Trophoblast cell (in vitro differentiated cells and primary cell): ENCODE measurements at regions not wholly inside any gene's neighbourhood (a gene's known extent, or its start where the extent isn't known, plus 50 kb on each side); places are given as distances from the start of the nearest gene placed in this dataset.

Experiments
- DNase-seq, 2 donors: peaks; one replicate each; pipeline ENCODE4 v3.0.0-alpha.2; 2016
- H2AFZ ChIP-seq: 2 replicates; pipeline ENCODE4 v1.6.1; 2013; ENCODE audit warnings: low read length, moderate library complexity, mild to moderate bottlenecking; ENCODE audit not compliant: insufficient read depth, poor library complexity
- H2AK5ac ChIP-seq: 2 replicates; pipeline ENCODE4 v1.6.1; 2013; ENCODE audit warnings: mild to moderate bottlenecking, low read length
- H2BK120ac ChIP-seq: 2 replicates; pipeline ENCODE4 v1.6.1; 2013; ENCODE audit warnings: low read length, mild to moderate bottlenecking, moderate library complexity; ENCODE audit not compliant: insufficient read depth, poor library complexity
- H2BK12ac ChIP-seq: 2 replicates; pipeline ENCODE4 v1.6.1; 2013; ENCODE audit warnings: mild to moderate bottlenecking, low read length, moderate library complexity
- H2BK5ac ChIP-seq: 2 replicates; pipeline ENCODE4 v1.6.1; 2013; ENCODE audit warnings: low read length, low read depth, moderate library complexity, mild to moderate bottlenecking; ENCODE audit not compliant: poor library complexity
- H3K14ac ChIP-seq: 2 replicates; pipeline ENCODE4 v1.6.1; 2013; ENCODE audit warnings: mild to moderate bottlenecking, low read length
- H3K18ac ChIP-seq: 2 replicates; pipeline ENCODE4 v1.6.1; 2013; ENCODE audit warnings: mild to moderate bottlenecking, low read length
- H3K23ac ChIP-seq: 2 replicates; pipeline ENCODE4 v1.6.1; 2013; ENCODE audit warnings: low read length
- H3K27ac ChIP-seq: 2 replicates; pipeline ENCODE4 v1.5.1; 2013; ENCODE audit warnings: low read depth, mild to moderate bottlenecking, inconsistent platforms, low read length, moderate library complexity
- H3K27me3 ChIP-seq: 2 replicates; pipeline ENCODE4 v1.6.1; 2013; ENCODE audit warnings: inconsistent platforms, mild to moderate bottlenecking, low read length, moderate library complexity; ENCODE audit not compliant: insufficient read depth
- H3K36me3 ChIP-seq, 2 experiments: 1 replicate in 1 of 2; 2 replicates in 1 of 2; pipeline ENCODE4 v1.6.1; 2013; ENCODE audit warnings: low read length in 2 of 2, mild to moderate bottlenecking in 2 of 2, moderate library complexity in 1 of 2; ENCODE audit not compliant: insufficient read depth in 2 of 2, control insufficient read depth in 1 of 2
- H3K4ac ChIP-seq: 2 replicates; pipeline ENCODE4 v1.6.1; 2013; ENCODE audit warnings: low read depth, mild to moderate bottlenecking, low read length, moderate library complexity
- H3K4me1 ChIP-seq, 2 experiments: 1 replicate in 1 of 2; 2 replicates in 1 of 2; pipeline ENCODE4 v1.6.1; 2013; ENCODE audit warnings: low read length in 2 of 2, mild to moderate bottlenecking in 2 of 2, moderate library complexity in 1 of 2; ENCODE audit not compliant: insufficient read depth in 2 of 2, control insufficient read depth in 1 of 2
- H3K4me2 ChIP-seq: 2 replicates; pipeline ENCODE4 v1.6.1; 2013; ENCODE audit warnings: inconsistent platforms, mild to moderate bottlenecking, low read length, moderate library complexity
- H3K4me3 ChIP-seq: 2 replicates; pipeline ENCODE4 v1.5.1; 2013; ENCODE audit warnings: mild to moderate bottlenecking, low read depth, low read length, inconsistent platforms
- H3K79me1 ChIP-seq: one replicate; pipeline ENCODE4 v1.6.1; 2013; ENCODE audit warnings: low read length
- H3K79me2 ChIP-seq: 2 replicates; pipeline ENCODE4 v1.6.1; 2013; ENCODE audit warnings: low read length, mild to moderate bottlenecking; ENCODE audit not compliant: control insufficient read depth, insufficient read depth, poor library complexity
- H3K9ac ChIP-seq: 2 replicates; pipeline ENCODE4 v1.6.1; 2013; ENCODE audit warnings: mild to moderate bottlenecking, low read length
- H3K9me3 ChIP-seq: 2 replicates; pipeline ENCODE4 v1.6.1; 2013; ENCODE audit warnings: low read depth, mild to moderate bottlenecking, control low read depth, inconsistent platforms, low read length; ENCODE audit not compliant: insufficient read depth
- H4K12ac ChIP-seq: 2 replicates; pipeline ENCODE4 v1.6.1; 2013; ENCODE audit warnings: low read depth, mild to moderate bottlenecking, low read length, moderate library complexity
- H4K8ac ChIP-seq: 2 replicates; pipeline ENCODE4 v1.6.1; 2013; ENCODE audit warnings: low read depth, mild to moderate bottlenecking, low read length, moderate library complexity
- H4K91ac ChIP-seq: one replicate; pipeline ENCODE4 v1.6.1; 2013; ENCODE audit warnings: low read depth, mild to moderate bottlenecking, low read length, moderate library complexity
- WGBS: extraction: QIAGEN DNeasy Blood & Tissue Kit; methylation state at CpG from one replicate; pipeline ENCODE4 v1.1.7; 2013; ENCODE audit warnings: missing lambda C conversion rate; ENCODE audit not compliant: insufficient read length, insufficient coverage; ENCODE audit errors: extremely low coverage; 5-methylcytosine and 5-hydroxymethylcytosine counted together

DNA sequence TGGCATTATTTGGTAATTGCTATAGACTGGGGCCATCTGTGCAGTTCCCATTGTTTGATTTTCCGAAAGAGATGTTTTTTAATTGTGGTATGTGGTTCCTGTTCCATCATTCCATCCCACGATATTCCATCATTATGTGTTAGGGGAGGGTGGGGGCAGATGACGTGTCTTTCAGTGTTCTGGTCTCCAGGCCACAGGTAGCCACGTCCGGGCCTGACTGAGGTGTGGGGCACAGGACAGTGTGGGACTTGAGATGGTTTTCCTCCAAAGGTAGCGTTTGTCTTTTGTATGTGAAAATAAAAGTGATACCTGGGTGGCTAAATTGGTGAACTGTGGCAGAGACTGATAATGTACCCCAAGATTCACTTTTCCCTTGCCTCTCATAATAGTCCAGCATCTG lies 192.2 kb upstream of the HAAO start:
- H3K27ac ChIP-seq: no peak overlapping the region
- WGBS: no CpG with 5 or more reads among the region's 6 CpGs
- H3K23ac ChIP-seq: no peak overlapping the region

DNA sequence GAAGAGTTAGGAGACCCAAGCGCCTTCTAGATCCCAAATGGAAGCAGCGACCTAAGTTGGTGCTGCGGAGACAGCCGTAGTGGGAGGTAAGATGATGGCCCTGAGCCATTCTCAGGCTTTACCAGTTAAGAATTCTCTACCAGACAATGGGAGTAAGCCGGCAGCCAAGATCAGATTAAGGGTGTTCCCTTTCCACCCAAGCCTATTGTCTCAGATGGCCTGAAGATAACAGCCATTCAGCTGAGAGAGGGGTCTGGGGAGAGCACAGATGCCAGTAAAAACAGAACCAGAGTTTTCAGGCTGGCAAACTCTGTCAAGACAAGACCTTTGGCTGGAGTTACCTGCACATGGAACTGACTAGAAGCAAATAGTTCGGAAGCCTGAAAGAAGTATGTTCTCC lies 191.7 kb upstream of the HAAO start:
- no peak overlapping the region for H3K23ac ChIP-seq
- H4K12ac ChIP-seq: no peak overlapping the region
- H3K14ac ChIP-seq: no peak overlapping the region
- H3K4me3 ChIP-seq: no peak overlapping the region
- H3K4ac ChIP-seq: no peak overlapping the region
- H3K27ac ChIP-seq: no peak overlapping the region
- no peak overlapping the region for H4K91ac ChIP-seq
- no peak overlapping the region for H3K18ac ChIP-seq
- no peak overlapping the region for H2AK5ac ChIP-seq
- no peaks in the 10 kb centered on the region for H3K9me3 ChIP-seq
- peaks cover 5 to 8% of the 10 kb centered on the region in 2 experiments for H3K4me1 ChIP-seq
- H3K4me2 ChIP-seq: no peak overlapping the region
- H2BK5ac ChIP-seq: no peak overlapping the region
- H2BK12ac ChIP-seq: no peak overlapping the region
- DNase-seq: no peak
- H3K9ac ChIP-seq: no peak overlapping the region
- no peaks in the 10 kb centered on the region for H3K79me2 ChIP-seq
- H3K36me3 ChIP-seq: no peaks in the 10 kb centered on the region
- H3K27me3 ChIP-seq: no peaks in the 10 kb centered on the region
- H2BK120ac ChIP-seq: no peak overlapping the region
- H4K8ac ChIP-seq: no peak overlapping the region
- WGBS: no CpG with 5 or more reads among the region's 6 CpGs
- no peak overlapping the region for H2AFZ ChIP-seq
- H3K79me1 ChIP-seq: no peaks in the 10 kb centered on the region

More for the DNA sequence above, 192.2 kb upstream of the HAAO start:
- peaks cover 5 to 8% of the 10 kb centered on the region in 2 experiments for H3K4me1 ChIP-seq
- no peak overlapping the region for H4K12ac ChIP-seq
- H3K79me2 ChIP-seq: no peaks in the 10 kb centered on the region
- no peak for DNase-seq
- H3K9me3 ChIP-seq: no peaks in the 10 kb centered on the region
- no peak overlapping the region for H3K4ac ChIP-seq
- H2BK120ac ChIP-seq: no peak overlapping the region
- no peaks in the 10 kb centered on the region for H3K79me1 ChIP-seq
- no peak overlapping the region for H3K9ac ChIP-seq
- no peak overlapping the region for H3K18ac ChIP-seq
- no peak overlapping the region for H4K8ac ChIP-seq
- no peak overlapping the region for H2BK12ac ChIP-seq
- H3K36me3 ChIP-seq: no peaks in the 10 kb centered on the region
- H3K14ac ChIP-seq: no peak overlapping the region
- H4K91ac ChIP-seq: no peak overlapping the region
- no peak overlapping the region for H2AK5ac ChIP-seq
- H2BK5ac ChIP-seq: no peak overlapping the region
- H3K4me2 ChIP-seq: no peak overlapping the region
- no peak overlapping the region for H2AFZ ChIP-seq
- no peaks in the 10 kb centered on the region for H3K27me3 ChIP-seq
- no peak overlapping the region for H3K4me3 ChIP-seq

GRCh38 chr2:42980764-42981416 lies 188.5 kb upstream of the HAAO start:
- WGBS: no CpG with 5 or more reads among the region's 9 CpGs
- Histone ChIP-seq H3K14ac (no peak overlapping the region), H3K9me3 (no peaks in the 10 kb centered on the region), H2BK5ac (no peak overlapping the region), H4K8ac (no peak overlapping the region), H3K36me3 (no peaks in the 10 kb centered on the region), H4K12ac (no peak overlapping the region), H3K4me3 (no peak overlapping the region), H3K27me3 (no peaks in the 10 kb centered on the region), H2AK5ac (no peak overlapping the region), H3K23ac (no peak overlapping the region), H3K4me2 (no peak overlapping the region), H2BK120ac (no peak overlapping the region), H3K4me1 (peaks cover 5 to 8% of the 10 kb centered on the region in 2 experiments), H3K79me1 (no peaks in the 10 kb centered on the region), H2BK12ac (no peak overlapping the region), H3K18ac (no peak overlapping the region), H3K27ac (no peak overlapping the region), H3K9ac (no peak overlapping the region), H3K79me2 (no peaks in the 10 kb centered on the region), H3K4ac (no peak overlapping the region), H2AFZ (no peak overlapping the region), H4K91ac (no peak overlapping the region)
- no peak for DNase-seq

- Histone ChIP-seq H4K91ac (no peak overlapping the region), H3K4me2 (no peak overlapping the region), H3K4ac (no peak overlapping the region)
Observed at GRCh38 chr2:42979870-42980763, 187.7 kb upstream of the HAAO start.

More at GRCh38 chr2:42979870-42980763, 187.7 kb upstream of the HAAO start:
- Histone ChIP-seq H3K23ac (no peak overlapping the region), H4K12ac (no peak overlapping the region), H4K8ac (no peak overlapping the region), H2BK120ac (no peak overlapping the region), H2AK5ac (no peak overlapping the region), H3K9me3 (no peaks in the 10 kb centered on the region), H3K18ac (no peak overlapping the region), H3K9ac (no peak overlapping the region), H2BK5ac (no peak overlapping the region), H3K27me3 (no peaks in the 10 kb centered on the region), H3K36me3 (no peaks in the 10 kb centered on the region), H3K79me1 (peaks cover 3% of the 10 kb centered on the region), H3K79me2 (no peaks in the 10 kb centered on the region), H2BK12ac (no peak overlapping the region), H3K14ac (no peak overlapping the region), H3K27ac (no peak overlapping the region), H3K4me1 (peaks cover 9 to 13% of the 10 kb centered on the region in 2 experiments), H3K4me3 (no peak overlapping the region), H2AFZ (no peak overlapping the region)
- DNase-seq: no peak
- no CpG with 5 or more reads among the region's 16 CpGs for whole genome bisulfite sequencing
